Endothelial cell (in vitro differentiated cells): ENCODE measurements at regions not wholly inside any gene's neighbourhood (a gene's known extent, or its start where the extent isn't known, plus 50 kb on each side); places are given as distances from the start of the nearest gene placed in this dataset.

ENCODE experiments used
- DNase-seq: peaks from one replicate; pipeline ENCODE4 v3.0.0; 2021; ENCODE audit warnings: low spot score
- H3K27ac Mint-ChIP-seq: one replicate; pipeline ENCODE4 v1.8.0; 2021; ENCODE audit warnings: mixed read lengths, inconsistent platforms; ENCODE audit not compliant: unreplicated experiment
- H3K27me3 Mint-ChIP-seq: one replicate; pipeline ENCODE4 v1.8.0; 2021; ENCODE audit warnings: mild to moderate bottlenecking, moderate library complexity, mixed read lengths, inconsistent platforms; ENCODE audit not compliant: unreplicated experiment
- H3K36me3 Mint-ChIP-seq: one replicate; pipeline ENCODE4 v1.8.0; 2021; ENCODE audit warnings: mild to moderate bottlenecking, low read depth, mixed read lengths, inconsistent platforms; ENCODE audit not compliant: unreplicated experiment
- H3K4me1 Mint-ChIP-seq: one replicate; pipeline ENCODE4 v1.8.0; 2021; ENCODE audit warnings: mild to moderate bottlenecking, mixed read lengths, inconsistent platforms; ENCODE audit not compliant: unreplicated experiment
- H3K4me3 Mint-ChIP-seq: one replicate; pipeline ENCODE4 v1.8.0; 2021; ENCODE audit warnings: mild to moderate bottlenecking, mixed read lengths, inconsistent platforms; ENCODE audit not compliant: unreplicated experiment
- H3K9me3 Mint-ChIP-seq: one replicate; pipeline ENCODE4 v1.8.0; 2021; ENCODE audit warnings: mixed read lengths, inconsistent platforms; ENCODE audit not compliant: unreplicated experiment
- TF ChIP-seq, protein P1 (sequence below): fragments of 200-600 bp; sonication (generic); IDR thresholded peaks from one replicate; pipeline ENCODE4 v1.5.0; 2021; ENCODE audit warnings: antibody characterized with exemption; ENCODE audit not compliant: unreplicated experiment

DNA sequence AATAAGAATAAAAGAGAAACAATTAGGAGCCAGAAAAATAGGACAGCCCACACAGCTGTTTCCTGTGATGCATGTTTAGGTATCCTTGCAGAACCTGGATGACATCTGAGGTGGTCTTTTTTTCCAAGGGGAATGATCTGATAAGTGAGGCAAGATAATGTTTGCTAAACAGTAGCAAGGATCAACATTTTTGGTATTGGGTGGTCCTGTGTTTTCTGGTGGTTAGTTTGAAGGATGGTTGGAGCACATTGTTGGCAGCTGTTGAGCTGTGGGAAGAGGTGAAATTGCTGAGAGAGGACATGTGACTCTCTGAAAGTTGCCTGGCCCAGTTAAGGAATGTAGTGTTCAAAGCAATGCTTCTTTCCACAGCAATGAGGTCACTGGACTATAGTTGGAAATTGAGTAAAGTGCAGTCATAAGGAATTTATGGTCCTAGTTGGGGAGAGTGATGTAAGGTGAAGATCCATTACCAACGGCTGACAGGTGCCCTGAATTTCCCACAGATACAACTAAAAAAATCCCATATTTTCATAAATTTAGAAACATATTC, 270.2 kb upstream of the IMPG1 start:
- DNase-seq: no peak

DNA sequence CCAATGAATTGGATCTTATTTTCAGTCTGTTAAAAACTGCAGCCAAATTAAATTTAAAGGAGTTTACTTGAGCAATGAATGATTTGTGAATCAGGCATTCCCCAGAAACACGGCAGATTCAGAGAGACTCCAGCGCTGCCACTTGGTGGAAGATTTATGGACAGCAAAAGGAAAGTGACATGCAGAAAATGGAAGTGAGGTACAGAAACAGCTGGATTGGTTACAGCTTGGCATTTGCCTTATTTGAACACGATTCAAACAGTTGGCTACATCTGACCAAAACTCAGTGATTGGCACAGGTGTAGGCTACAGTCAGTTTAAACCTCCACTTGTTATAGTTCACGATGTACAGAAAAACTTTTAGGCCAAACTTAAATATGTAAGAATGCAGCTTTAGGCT, 257.6 kb upstream of the IMPG1 start:
- Mint-ChIP-seq H3K36me3 (no peaks in the 10 kb centered on the region), H3K27me3 (no peaks in the 10 kb centered on the region), H3K4me1 (no peaks in the 10 kb centered on the region), H3K27ac (no peak overlapping the region), H3K4me3 (no peak overlapping the region), H3K9me3 (no peaks in the 10 kb centered on the region)
- TF ChIP-seq, protein P1, sequence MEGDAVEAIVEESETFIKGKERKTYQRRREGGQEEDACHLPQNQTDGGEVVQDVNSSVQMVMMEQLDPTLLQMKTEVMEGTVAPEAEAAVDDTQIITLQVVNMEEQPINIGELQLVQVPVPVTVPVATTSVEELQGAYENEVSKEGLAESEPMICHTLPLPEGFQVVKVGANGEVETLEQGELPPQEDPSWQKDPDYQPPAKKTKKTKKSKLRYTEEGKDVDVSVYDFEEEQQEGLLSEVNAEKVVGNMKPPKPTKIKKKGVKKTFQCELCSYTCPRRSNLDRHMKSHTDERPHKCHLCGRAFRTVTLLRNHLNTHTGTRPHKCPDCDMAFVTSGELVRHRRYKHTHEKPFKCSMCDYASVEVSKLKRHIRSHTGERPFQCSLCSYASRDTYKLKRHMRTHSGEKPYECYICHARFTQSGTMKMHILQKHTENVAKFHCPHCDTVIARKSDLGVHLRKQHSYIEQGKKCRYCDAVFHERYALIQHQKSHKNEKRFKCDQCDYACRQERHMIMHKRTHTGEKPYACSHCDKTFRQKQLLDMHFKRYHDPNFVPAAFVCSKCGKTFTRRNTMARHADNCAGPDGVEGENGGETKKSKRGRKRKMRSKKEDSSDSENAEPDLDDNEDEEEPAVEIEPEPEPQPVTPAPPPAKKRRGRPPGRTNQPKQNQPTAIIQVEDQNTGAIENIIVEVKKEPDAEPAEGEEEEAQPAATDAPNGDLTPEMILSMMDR: no peak
- DNase-seq: no peak

More for the DNA sequence above, 270.2 kb upstream of the IMPG1 start:
- Mint-ChIP-seq H3K9me3 (no peaks in the 10 kb centered on the region), H3K27ac (no peak overlapping the region), H3K4me3 (no peak overlapping the region), H3K27me3 (no peaks in the 10 kb centered on the region), H3K36me3 (no peaks in the 10 kb centered on the region), H3K4me1 (no peaks in the 10 kb centered on the region)
- TF ChIP-seq, protein P1: no peak

DNA sequence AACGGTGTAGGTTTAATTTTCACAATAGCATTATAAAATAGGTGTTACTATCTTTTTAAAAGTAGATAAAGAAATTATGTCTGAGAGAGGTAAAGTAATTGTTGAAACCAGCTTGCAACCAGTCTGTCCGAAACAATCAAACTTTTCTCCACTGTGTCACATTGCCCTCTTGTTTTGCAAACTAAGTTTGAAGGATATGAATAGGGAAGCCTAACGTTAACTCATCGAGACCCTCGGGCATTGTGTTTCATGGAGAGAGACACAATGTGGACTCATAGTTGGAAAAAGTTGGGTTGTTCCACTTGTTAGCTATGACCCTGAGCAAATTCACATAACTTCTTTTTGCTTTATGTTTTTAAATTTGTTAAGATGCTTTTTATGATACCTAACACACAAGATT, 254.4 kb upstream of the IMPG1 start:
- Mint-ChIP-seq H3K36me3 (no peaks in the 10 kb centered on the region), H3K4me1 (no peaks in the 10 kb centered on the region), H3K4me3 (no peak overlapping the region), H3K27me3 (no peaks in the 10 kb centered on the region), H3K27ac (no peak overlapping the region), H3K9me3 (no peaks in the 10 kb centered on the region)
- TF ChIP-seq, protein P1: no peak
- DNase-seq: no peak
